HEK293 (cell line): ENCODE measurements at regions not wholly inside any gene's neighbourhood (a gene's known extent, or its start where the extent isn't known, plus 50 kb on each side); places are given as distances from the start of the nearest gene placed in this dataset.

Source experiments
- CTCF ChIA-PET: fragments of 350-600 bp; formaldehyde crosslinking; extraction: SDS; loops from one replicate; lab custom pipeline; 2021; ENCODE audit warnings: antibody characterized with exemption; lab: Yijun Ruan, JAX
- POLR2A ChIA-PET: fragments of 300-600 bp; formaldehyde crosslinking; extraction: SDS; loops from one replicate; lab custom pipeline; 2020; ENCODE audit warnings: antibody characterized with exemption, inconsistent platforms; lab: Yijun Ruan, JAX
- H3K27ac ChIP-seq: fragments of 200-500 bp; sonication (Bioruptor generic); 2 replicates; pipeline ENCODE4 v1.5.1; 2014; ENCODE audit warnings: low read depth, low read length, control low read depth, inconsistent platforms; ENCODE audit errors: extremely low read depth
- H3K36me3 ChIP-seq, 2 experiments: fragments of 200-500 bp in 1 of 2; sonication (Bioruptor generic) in 1 of 2; 1 replicate in 1 of 2; 2 replicates in 1 of 2; pipeline ENCODE4 v1.5.1; 2014 to 2017; ENCODE audit warnings: inconsistent platforms in 2 of 2, low read length in 2 of 2; ENCODE audit not compliant: control insufficient read depth in 2 of 2, insufficient read depth in 1 of 2
- H3K4me1 ChIP-seq: fragments of 200-500 bp; sonication (Bioruptor generic); 2 replicates; pipeline ENCODE4 v1.5.1; 2014; ENCODE audit warnings: mild to moderate bottlenecking, low read length, inconsistent platforms; ENCODE audit not compliant: control insufficient read depth, insufficient read depth
- H3K4me3 ChIP-seq: 2 replicates; pipeline ENCODE4 v1.5.1; 2011; ENCODE audit warnings: low read depth, mild to moderate bottlenecking, control low read depth, low read length, moderate library complexity
- H3K9me3 ChIP-seq: fragments of 200-500 bp; sonication (Bioruptor generic); 2 replicates; pipeline ENCODE4 v1.5.1; 2014; ENCODE audit warnings: low read depth, low read length, inconsistent platforms; ENCODE audit not compliant: control insufficient read depth, insufficient read depth
- BCL6B ChIP-seq: fragments of 450-650 bp; formaldehyde crosslinking; IDR thresholded peaks from 2 replicates; pipeline ENCODE4 v1.5.1; 2017; ENCODE audit warnings: missing biosample characterization, missing genetic modification characterization
- IKZF3 ChIP-seq: fragments of 450-650 bp; IDR thresholded peaks from 2 replicates; pipeline ENCODE4 v1.5.0; 2018; ENCODE audit warnings: missing biosample characterization, mild to moderate bottlenecking, missing genetic modification characterization, moderate library complexity
- KLF7 ChIP-seq: fragments of 450-650 bp; formaldehyde crosslinking; IDR thresholded peaks from 2 replicates; pipeline ENCODE4 v1.5.1; 2016; ENCODE audit warnings: missing biosample characterization, missing genetic modification characterization, borderline replicate concordance
- SETDB1 ChIP-seq: IDR thresholded peaks from one replicate; pipeline ENCODE4 v1.6.1; 2017; ENCODE audit warnings: mild to moderate bottlenecking, low read length, moderate library complexity, mixed read lengths; ENCODE audit not compliant: insufficient read length
- SP3 ChIP-seq: fragments of 450-650 bp; formaldehyde crosslinking; IDR thresholded peaks from 2 replicates; pipeline ENCODE4 v1.5.1; 2016; ENCODE audit warnings: missing biosample characterization, missing genetic modification characterization
- WT1 ChIP-seq: fragments of 450-650 bp; formaldehyde crosslinking; IDR thresholded peaks from 2 replicates; pipeline ENCODE4 v1.5.1; 2016; ENCODE audit warnings: missing biosample characterization, missing genetic modification characterization
- ZBTB49 ChIP-seq: fragments of 450-650 bp; formaldehyde crosslinking; IDR thresholded peaks from 2 replicates; pipeline ENCODE4 v1.5.1; 2016; ENCODE audit warnings: missing biosample characterization, missing genetic modification characterization, low read depth
- ZBTB7A ChIP-seq: fragments of 450-650 bp; formaldehyde crosslinking; IDR thresholded peaks from 2 replicates; pipeline ENCODE4 v1.5.1; 2016; ENCODE audit warnings: low read depth, missing biosample characterization, missing genetic modification characterization
- ZNF133 ChIP-seq: fragments of 450-650 bp; formaldehyde crosslinking; IDR thresholded peaks from 2 replicates; pipeline ENCODE4 v1.5.1; 2016; ENCODE audit warnings: missing biosample characterization, missing genetic modification characterization
- ZNF184 ChIP-seq: fragments of 450-650 bp; IDR thresholded peaks from 2 replicates; pipeline ENCODE4 v1.5.1; 2018; ENCODE audit warnings: missing biosample characterization, mild to moderate bottlenecking, missing genetic modification characterization
- ZNF19 ChIP-seq: fragments of 450-650 bp; formaldehyde crosslinking; IDR thresholded peaks from 2 replicates; pipeline ENCODE4; 2016; ENCODE audit warnings: missing biosample characterization, missing genetic modification characterization, low read depth
- ZNF223 ChIP-seq: fragments of 450-650 bp; formaldehyde crosslinking; IDR thresholded peaks from 2 replicates; pipeline ENCODE4 v1.5.1; 2016; ENCODE audit warnings: missing biosample characterization, missing genetic modification characterization
- ZNF26 ChIP-seq: fragments of 450-650 bp; formaldehyde crosslinking; IDR thresholded peaks from 2 replicates; pipeline ENCODE4 v1.5.1; 2016; ENCODE audit warnings: missing biosample characterization, missing genetic modification characterization
- ZNF324 ChIP-seq: fragments of 450-650 bp; formaldehyde crosslinking; IDR thresholded peaks from 2 replicates; pipeline ENCODE4 v1.5.1; 2016; ENCODE audit warnings: missing biosample characterization, missing genetic modification characterization
- ZNF335 ChIP-seq: fragments of 450-650 bp; formaldehyde crosslinking; conservative IDR thresholded peaks from 2 replicates; pipeline ENCODE4 v1.5.1; 2016; ENCODE audit warnings: missing biosample characterization, missing genetic modification characterization
- ZNF510 ChIP-seq: fragments of 450-650 bp; formaldehyde crosslinking; IDR thresholded peaks from 2 replicates; pipeline ENCODE4 v1.5.1; 2018; ENCODE audit warnings: mild to moderate bottlenecking, missing genetic modification characterization, missing biosample characterization; ENCODE audit not compliant: insufficient replicate concordance
- ZNF514 ChIP-seq: fragments of 450-650 bp; formaldehyde crosslinking; IDR thresholded peaks from 2 replicates; pipeline ENCODE4 v1.5.1; 2016; ENCODE audit warnings: missing biosample characterization, missing genetic modification characterization
- ZNF623 ChIP-seq: fragments of 450-650 bp; formaldehyde crosslinking; IDR thresholded peaks from 2 replicates; pipeline ENCODE4 v1.5.1; 2016; ENCODE audit warnings: missing biosample characterization, missing genetic modification characterization
- ZNF747 ChIP-seq: fragments of 450-650 bp; formaldehyde crosslinking; IDR thresholded peaks from 2 replicates; pipeline ENCODE4 v1.5.1; 2016; ENCODE audit warnings: missing biosample characterization, missing genetic modification characterization
- ZSCAN30 ChIP-seq: fragments of 450-650 bp; IDR thresholded peaks from 2 replicates; pipeline ENCODE4 v1.5.1; 2018; ENCODE audit warnings: missing biosample characterization, mild to moderate bottlenecking, missing genetic modification characterization, moderate library complexity

- POLR2A ChIA-PET: no interaction called here
Measured at GRCh38 chr10:57472823-57473619, 794.7 kb downstream of the IPMK start.

GRCh38 chr10:57468894-57469432 is 798.7 kb downstream of the IPMK start:
- Histone ChIP-seq H3K4me1 (no peaks in the 10 kb centered on the region), H3K27ac (no peak overlapping the region), H3K9me3 (no peaks in the 10 kb centered on the region), H3K36me3 (no peaks in the 10 kb centered on the region), H3K4me3 (no peak overlapping the region)
- TF ChIP-seq ZNF335 (tag by site-specific recombination): no peak
- TF ChIP-seq ZNF133 (tag by site-specific recombination): no peak
- no peak for TF ChIP-seq BCL6B (tag by site-specific recombination)
- TF ChIP-seq ZNF510 (tag by site-specific recombination): no peak
- TF ChIP-seq ZNF26 (tag by site-specific recombination): no peak
- no peak for TF ChIP-seq ZBTB49
- TF ChIP-seq ZNF184: no peak
- no peak for TF ChIP-seq ZNF223 (tag by site-specific recombination)
- TF ChIP-seq ZBTB7A: no peak
- no peak for TF ChIP-seq KLF7 (tag by site-specific recombination)
- POLR2A ChIA-PET: no interaction called here
- CTCF ChIA-PET: no interaction called here

More at GRCh38 chr10:57472823-57473619, 794.7 kb downstream of the IPMK start:
- Histone ChIP-seq H3K9me3 (no peaks in the 10 kb centered on the region), H3K27ac (no peak overlapping the region), H3K36me3 (no peaks in the 10 kb centered on the region), H3K4me3 (no peak overlapping the region), H3K4me1 (no peaks in the 10 kb centered on the region)
- TF ChIP-seq ZNF324 (tag by site-specific recombination) (no peak), WT1 (tag by site-specific recombination) (no peak)
- CTCF ChIA-PET: no interaction called here

- Histone ChIP-seq H3K27ac (no peak overlapping the region), H3K9me3 (no peaks in the 10 kb centered on the region), H3K4me3 (no peak overlapping the region), H3K36me3 (no peaks in the 10 kb centered on the region), H3K4me1 (no peaks in the 10 kb centered on the region)
- no peak for TF ChIP-seq ZNF514 (tag by site-specific recombination)
- TF ChIP-seq ZSCAN30 (tag by site-specific recombination): no peak
- TF ChIP-seq ZNF747 (tag by site-specific recombination): no peak
- no peak for TF ChIP-seq ZNF19 (tag by site-specific recombination)
- TF ChIP-seq SETDB1: no peak
- no peak for TF ChIP-seq SP3
- no peak for TF ChIP-seq IKZF3 (tag by site-specific recombination)
- no peak for TF ChIP-seq ZNF623 (tag by site-specific recombination)
- ChIA-PET POLR2A (no interaction called here), CTCF (no interaction called here)
Measured at GRCh38 chr10:57465155-57465554, 802.5 kb downstream of the IPMK start.
